ENCODE measurements at regions not wholly inside any gene's neighbourhood (a gene's known extent, or its start where the extent isn't known, plus 50 kb on each side); places are given as distances from the start of the nearest gene placed in this dataset.

- DNase-seq = no peak
These were observed 50.0 kb upstream of the C21orf91 start for GRCh38 chr21:17869115-17869514.
